Keratinocyte (primary cell): ENCODE measurements at regions not wholly inside any gene's neighbourhood (a gene's known extent, or its start where the extent isn't known, plus 50 kb on each side); places are given as distances from the start of the nearest gene placed in this dataset.

Experiments
- DNase-seq: peaks from one replicate; pipeline ENCODE4 v3.0.0-alpha.2; 2011; ENCODE audit warnings: low read depth, missing footprints, low spot score
- FAIRE-seq: peaks from 2 replicates; lab custom pipeline; 2011; peaks lifted over from hg19 to GRCh38; lab: Jason Lieb, UNC
- H2AFZ ChIP-seq: 2 replicates; pipeline ENCODE4 v1.6.0; 2012; ENCODE audit warnings: low read length, control low read depth, inconsistent platforms; ENCODE audit not compliant: control insufficient read depth
- H3K27ac ChIP-seq: 2 replicates; pipeline ENCODE4 v1.5.1; 2011; ENCODE audit warnings: low read length; ENCODE audit not compliant: control insufficient read depth, insufficient read depth
- H3K27me3 ChIP-seq: 3 replicates; pipeline ENCODE4 v1.6.0; 2011; ENCODE audit warnings: low read length; ENCODE audit not compliant: control insufficient read depth, insufficient read depth; ENCODE audit errors: extremely low read depth
- H3K36me3 ChIP-seq, 2 experiments: 2 replicates in 1 of 2; 3 replicates in 1 of 2; pipeline ENCODE4 v1.5.1; 2011; ENCODE audit warnings: low read length in 2 of 2, mild to moderate bottlenecking in 1 of 2; ENCODE audit not compliant: control insufficient read depth in 2 of 2, insufficient read depth in 2 of 2; ENCODE audit errors: extremely low read depth in 1 of 2
- H3K4me1 ChIP-seq: 3 replicates; pipeline ENCODE4 v1.5.1; 2011; ENCODE audit warnings: low read length; ENCODE audit not compliant: control insufficient read depth, insufficient read depth; ENCODE audit errors: extremely low read depth
- H3K4me2 ChIP-seq: 3 replicates; pipeline ENCODE4 v1.6.0; 2011; ENCODE audit warnings: low read depth, low read length; ENCODE audit not compliant: control insufficient read depth, insufficient read depth; ENCODE audit errors: extremely low read depth
- H3K4me3 ChIP-seq, 3 experiments: fragments of 200-600 bp in 1 of 3; sonication (generic) in 1 of 3; 2 replicates in 2 of 3; 3 replicates in 1 of 3; pipeline ENCODE4 v1.5.1; 2011 to 2016; ENCODE audit warnings: low read length in 3 of 3, mild to moderate bottlenecking in 3 of 3, control low read depth in 2 of 3, inconsistent platforms in 1 of 3, low read depth in 1 of 3, mixed read lengths in 1 of 3, mixed run types in 1 of 3, moderate library complexity in 1 of 3; ENCODE audit not compliant: control insufficient read depth in 2 of 3, insufficient read depth in 2 of 3; ENCODE audit errors: extremely low read depth in 1 of 3
- H3K79me2 ChIP-seq: 2 replicates; pipeline ENCODE4 v1.6.0; 2012; ENCODE audit warnings: low read length; ENCODE audit not compliant: control insufficient read depth, insufficient read depth
- H3K9ac ChIP-seq: 3 replicates; pipeline ENCODE4 v1.6.0; 2011; ENCODE audit warnings: low read length; ENCODE audit not compliant: control insufficient read depth, insufficient read depth; ENCODE audit errors: extremely low read depth
- H3K9me1 ChIP-seq: 3 replicates; pipeline ENCODE4 v1.6.0; 2011; ENCODE audit warnings: low read length; ENCODE audit not compliant: control insufficient read depth, insufficient read depth; ENCODE audit errors: extremely low read depth
- H3K9me3 ChIP-seq: 2 replicates; pipeline ENCODE4 v1.5.1; 2012; ENCODE audit warnings: low read depth, low read length; ENCODE audit not compliant: control insufficient read depth
- H4K20me1 ChIP-seq: 3 replicates; pipeline ENCODE4 v1.6.0; 2011; ENCODE audit warnings: low read length; ENCODE audit not compliant: control insufficient read depth, insufficient read depth; ENCODE audit errors: extremely low read depth
- EZH2 ChIP-seq: IDR thresholded peaks from one replicate; pipeline ENCODE4 v1.6.1; 2012; ENCODE audit warnings: inconsistent platforms, mild to moderate bottlenecking, low read length, moderate library complexity
- dilution Hi-C: fragments of 300-500 bp; cut with MboI; formaldehyde crosslinking; loops from one replicate; pipeline ENCODE4 v1.7.0; 2020; ENCODE audit warnings: low sequenced_read_pairs; ENCODE audit not compliant: extremely low pct_ligation_motif_present
- TF ChIP-seq, protein P1 (sequence below), 3 experiments: IDR thresholded peaks in 1 of 3; conservative IDR thresholded peaks in 1 of 3; optimal IDR thresholded peaks in 1 of 3; 2 replicates in 2 of 3; 3 replicates in 1 of 3; pipeline versions ENCODE3 to v1.5.1; 2011; ENCODE audit warnings: low read length in 3 of 3, mild to moderate bottlenecking in 3 of 3, moderate library complexity in 2 of 3, control low read depth in 1 of 3, inconsistent platforms in 1 of 3; ENCODE audit not compliant: insufficient read depth in 2 of 3; ENCODE audit errors: extremely low read depth in 1 of 3

DNA sequence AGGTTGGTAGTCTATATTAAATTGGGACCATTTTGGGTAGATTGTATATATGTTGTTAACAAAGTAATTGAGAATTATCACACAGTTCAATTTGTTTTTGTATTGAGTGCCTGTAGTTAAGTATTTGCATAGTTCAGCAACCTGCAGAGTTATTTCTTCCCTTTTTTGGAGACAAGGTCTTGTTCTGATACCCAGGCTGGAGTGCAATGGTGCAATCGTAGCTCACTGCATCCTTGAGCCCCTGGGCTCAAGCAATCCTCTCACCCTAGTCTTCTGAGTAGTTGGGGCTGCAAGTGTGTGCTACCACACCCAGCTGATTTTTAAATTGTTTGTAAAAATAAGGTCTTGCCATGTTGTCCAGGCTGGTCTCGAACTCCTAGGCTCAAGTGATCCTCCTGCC lies 250.5 kb downstream of the UTRN start:
- Histone ChIP-seq H3K4me1 (no peaks in the 10 kb centered on the region), H3K9ac (no peak overlapping the region), H3K79me2 (no peaks in the 10 kb centered on the region), H3K4me2 (no peak overlapping the region), H3K9me3 (no peaks in the 10 kb centered on the region), H4K20me1 (no peaks in the 10 kb centered on the region), H3K36me3 (peaks cover 0 to 2% of the 10 kb centered on the region in 2 experiments), H3K4me3 (no peak overlapping the region), H3K9me1 (no peaks in the 10 kb centered on the region), H2AFZ (no peak overlapping the region), H3K27me3 (no peaks in the 10 kb centered on the region), H3K27ac (no peak overlapping the region)
- TF ChIP-seq EZH2, result no peak
- TF ChIP-seq, protein P1, sequence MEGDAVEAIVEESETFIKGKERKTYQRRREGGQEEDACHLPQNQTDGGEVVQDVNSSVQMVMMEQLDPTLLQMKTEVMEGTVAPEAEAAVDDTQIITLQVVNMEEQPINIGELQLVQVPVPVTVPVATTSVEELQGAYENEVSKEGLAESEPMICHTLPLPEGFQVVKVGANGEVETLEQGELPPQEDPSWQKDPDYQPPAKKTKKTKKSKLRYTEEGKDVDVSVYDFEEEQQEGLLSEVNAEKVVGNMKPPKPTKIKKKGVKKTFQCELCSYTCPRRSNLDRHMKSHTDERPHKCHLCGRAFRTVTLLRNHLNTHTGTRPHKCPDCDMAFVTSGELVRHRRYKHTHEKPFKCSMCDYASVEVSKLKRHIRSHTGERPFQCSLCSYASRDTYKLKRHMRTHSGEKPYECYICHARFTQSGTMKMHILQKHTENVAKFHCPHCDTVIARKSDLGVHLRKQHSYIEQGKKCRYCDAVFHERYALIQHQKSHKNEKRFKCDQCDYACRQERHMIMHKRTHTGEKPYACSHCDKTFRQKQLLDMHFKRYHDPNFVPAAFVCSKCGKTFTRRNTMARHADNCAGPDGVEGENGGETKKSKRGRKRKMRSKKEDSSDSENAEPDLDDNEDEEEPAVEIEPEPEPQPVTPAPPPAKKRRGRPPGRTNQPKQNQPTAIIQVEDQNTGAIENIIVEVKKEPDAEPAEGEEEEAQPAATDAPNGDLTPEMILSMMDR (optimal IDR thresholded peaks at IDR 0.05 in 1 of 3, IDR thresholded peaks at IDR 0.05 in 1 of 3, conservative IDR thresholded peaks at IDR 0.05 in 1 of 3; ENCODE audit: extremely low read depth in 1 of 3, insufficient read depth in 2 of 3, low read length in 3 of 3), result no peak
- FAIRE-seq, result no peak
- DNase-seq, result no peak
- dilution Hi-C loops, result no loop called here

DNA sequence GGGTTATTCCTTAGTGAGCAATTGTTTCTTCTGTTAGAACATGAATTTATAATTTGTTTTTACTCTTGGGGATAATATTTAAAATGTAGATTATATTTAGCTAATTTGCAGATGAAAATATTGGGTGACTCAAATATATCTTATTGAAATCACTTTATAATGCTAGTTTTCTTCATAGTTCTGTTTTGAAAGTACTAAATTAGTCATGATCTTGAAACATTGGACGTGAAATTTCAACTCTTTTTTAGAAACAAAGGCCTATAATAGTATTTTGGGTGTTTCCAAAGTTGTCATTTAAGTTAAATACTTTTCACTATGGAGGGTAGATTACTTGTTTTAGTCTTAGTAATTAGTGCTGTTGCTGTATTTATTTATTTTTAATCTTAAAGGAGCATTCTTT lies 250.9 kb downstream of the UTRN start:
- DNase-seq, result no peak

More for the DNA sequence above, 250.9 kb downstream of the UTRN start:
- no peaks in the 10 kb centered on the region for H3K27me3 ChIP-seq
- H3K9me1 ChIP-seq, result no peaks in the 10 kb centered on the region
- FAIRE-seq, result no peak
- H3K9me3 ChIP-seq, result no peaks in the 10 kb centered on the region
- H3K9ac ChIP-seq, result no peak overlapping the region
- H3K27ac ChIP-seq, result no peak overlapping the region
- no peak overlapping the region for H3K4me2 ChIP-seq
- no peaks in the 10 kb centered on the region for H3K4me1 ChIP-seq
- H3K79me2 ChIP-seq, result no peaks in the 10 kb centered on the region
- no peak overlapping the region for H3K4me3 ChIP-seq
- TF ChIP-seq, protein P1 (optimal IDR thresholded peaks at IDR 0.05 in 1 of 3, IDR thresholded peaks at IDR 0.05 in 1 of 3, conservative IDR thresholded peaks at IDR 0.05 in 1 of 3; ENCODE audit: extremely low read depth in 1 of 3, insufficient read depth in 2 of 3, low read length in 3 of 3), result no peak
- no peak for TF ChIP-seq EZH2
- H2AFZ ChIP-seq, result no peak overlapping the region
- H4K20me1 ChIP-seq, result no peaks in the 10 kb centered on the region
- no peaks in the 10 kb centered on the region for H3K36me3 ChIP-seq
- dilution Hi-C loops, result no loop called here
